Right lung (tissue), 2 donors: ENCODE measurements at regions not wholly inside any gene's neighbourhood (a gene's known extent, or its start where the extent isn't known, plus 50 kb on each side); places are given as distances from the start of the nearest gene placed in this dataset.
"Not testable (repeated sequence)": the region's sequence is repeated elsewhere in the genome, so short reads cannot be mapped to it uniquely, and the experiment has no call there.

ENCODE experiments used
- DNase-seq, 2 donors: peaks; one replicate each; pipeline ENCODE4 v3.0.0-alpha.2; 2013

- DNase-seq = no peak
Observed at GRCh38 chr4:3865986-3866812, 100.0 kb downstream of the ADRA2C start.

- no peak for DNase-seq
Observed at GRCh38 chr4:3866813-3867129, 100.6 kb downstream of the ADRA2C start.

GRCh38 chr4:3867403-3868100 lies 101.4 kb downstream of the ADRA2C start:
- no peak for DNase-seq

GRCh38 chr4:3868211-3869173 lies 102.3 kb downstream of the ADRA2C start:
- DNase-seq = no peak

- no peak for DNase-seq
Observed at GRCh38 chr4:3869174-3869572, 103.0 kb downstream of the ADRA2C start.

GRCh38 chr4:3869661-3870566 lies 103.7 kb downstream of the ADRA2C start:
- no peak for DNase-seq

GRCh38 chr4:3870567-3870962 lies 104.4 kb downstream of the ADRA2C start:
- DNase-seq = no peak

GRCh38 chr4:3871181-3871852 lies 105.1 kb downstream of the ADRA2C start:
- no peak for DNase-seq

- DNase-seq = no peak
Observed at GRCh38 chr4:3871881-3872833, 106.0 kb downstream of the ADRA2C start.

GRCh38 chr4:3872834-3873313 lies 106.7 kb downstream of the ADRA2C start:
- DNase-seq = no peak

GRCh38 chr4:3873408-3874027 lies 107.3 kb downstream of the ADRA2C start:
- DNase-seq = no peak

GRCh38 chr4:3874028-3874415 lies 107.8 kb downstream of the ADRA2C start:
- no peak for DNase-seq

GRCh38 chr4:3874525-3875110 lies 108.4 kb downstream of the ADRA2C start:
- no peak for DNase-seq

GRCh38 chr4:3875466-3875865 lies 109.3 kb downstream of the ADRA2C start:
- DNase-seq = no peak

- DNase-seq = not testable (repeated sequence)
Observed at GRCh38 chr4:3876057-3876845, 110.1 kb downstream of the ADRA2C start.

GRCh38 chr4:3877236-3877635 lies 111.1 kb downstream of the ADRA2C start:
- DNase-seq = no peak

- no peak for DNase-seq
Observed at GRCh38 chr4:3877868-3878267, 111.7 kb downstream of the ADRA2C start.

GRCh38 chr4:3878678-3879077 lies 112.5 kb downstream of the ADRA2C start:
- no peak for DNase-seq
